Left forelimb (tissue), 1 donor: ENCODE measurements at regions not wholly inside any gene's neighbourhood (a gene's known extent, or its start where the extent isn't known, plus 50 kb on each side); places are given as distances from the start of the nearest gene placed in this dataset.
A peak's percentile ranks its signal among the peaks of the same experiment; 100 is the strongest.

Experiments
- DNase-seq: peaks from one replicate; pipeline ENCODE4 v3.0.0-alpha.2; 2018; ENCODE audit warnings: low spot score

GRCh38 chr17:83178533-83179304 lies 99.3 kb downstream of the METRNL start:
- DNase-seq, result peak; percentile 51

- no peak for DNase-seq
These were observed 100.0 kb downstream of the METRNL start for GRCh38 chr17:83179374-83179773.

GRCh38 chr17:83179811-83180210 lies 100.4 kb downstream of the METRNL start:
- DNase-seq, result no peak

GRCh38 chr17:83180264-83180995 lies 101.0 kb downstream of the METRNL start:
- no peak for DNase-seq

- DNase-seq, result no peak
These were observed 101.6 kb downstream of the METRNL start for GRCh38 chr17:83180996-83181481.

- peak; percentile 60 for DNase-seq
These were observed 102.7 kb downstream of the METRNL start for GRCh38 chr17:83181991-83182619.

GRCh38 chr17:83182620-83183101 lies 103.3 kb downstream of the METRNL start:
- peak; percentile 58 for DNase-seq

GRCh38 chr17:83183145-83183948 lies 103.9 kb downstream of the METRNL start:
- DNase-seq, result no peak

- peak; percentile 55 for DNase-seq
These were observed 104.6 kb downstream of the METRNL start for GRCh38 chr17:83183951-83184506.

- DNase-seq, result peak; percentile 33
These were observed 105.9 kb downstream of the METRNL start for GRCh38 chr17:83185023-83186002.

GRCh38 chr17:83186226-83186625 lies 106.8 kb downstream of the METRNL start:
- peak; percentile 63 for DNase-seq

- peak; percentile 50 for DNase-seq
These were observed 107.5 kb downstream of the METRNL start for GRCh38 chr17:83186751-83187421.

- DNase-seq, result no peak
These were observed 108.4 kb downstream of the METRNL start for GRCh38 chr17:83187782-83188311.

GRCh38 chr17:83189044-83190003 lies 109.9 kb downstream of the METRNL start:
- DNase-seq, result peak; percentile 79

GRCh38 chr17:83190004-83190385 lies 110.6 kb downstream of the METRNL start:
- no peak for DNase-seq

GRCh38 chr17:83190601-83191387 lies 111.4 kb downstream of the METRNL start:
- peak; percentile 51 for DNase-seq
